Stomach (tissue), 8 donors: ENCODE measurements at regions not wholly inside any gene's neighbourhood (a gene's known extent, or its start where the extent isn't known, plus 50 kb on each side); places are given as distances from the start of the nearest gene placed in this dataset.

Experiments used
- DNase-seq, 2 donors: peaks; one replicate each; pipeline versions ENCODE4 v3.0.0 to v3.0.0-alpha.2; 2013 to 2019
- H3K27ac ChIP-seq, 5 donors: fragments of 200-600 bp in 4 of 5; sonication (generic) in 4 of 5; one replicate each; pipeline ENCODE4 v1.5.1; 2013 to 2019; ENCODE audit warnings: mild to moderate bottlenecking in 1 of 5, moderate library complexity in 1 of 5
- H3K27me3 ChIP-seq, 3 donors: fragments of 200-600 bp; sonication (generic); one replicate each; pipeline ENCODE4 v1.5.1; 2017 to 2019; ENCODE audit warnings: mixed run types in 1 of 3
- H3K36me3 ChIP-seq, 4 donors: fragments of 200-600 bp; sonication (generic); 1 replicate in 3 of 4; 2 replicates in 1 of 4; pipeline ENCODE4 v1.5.1; 2016 to 2019
- H3K4me1 ChIP-seq, 4 donors: fragments of 200-600 bp; sonication (generic); one replicate each; pipeline ENCODE4 v1.5.1; 2016 to 2019
- H3K4me3 ChIP-seq, 4 donors: fragments of 200-600 bp; sonication (generic) in 3 of 4; one replicate each; pipeline ENCODE4 v1.5.1; 2016 to 2019; ENCODE audit warnings: mild to moderate bottlenecking in 1 of 4
- H3K9me3 ChIP-seq, 4 donors: fragments of 200-600 bp; sonication (generic); one replicate each; pipeline ENCODE4 v1.5.1; 2016 to 2019
- EP300 ChIP-seq: sonication (generic); formaldehyde crosslinking; IDR thresholded peaks from one replicate; pipeline ENCODE4 v1.6.1; 2017; ENCODE audit warnings: antibody characterized with exemption
- POLR2A ChIP-seq, 4 donors: fragments of 450-650 bp; IDR thresholded peaks; one replicate each; pipeline ENCODE4 v1.6.1; 2016; ENCODE audit warnings: antibody characterized with exemption in 4 of 4, control low read depth in 2 of 4, mild to moderate bottlenecking in 1 of 4, moderate library complexity in 1 of 4
- POLR2AphosphoS5 ChIP-seq, 3 donors: sonication (generic); formaldehyde crosslinking; IDR thresholded peaks; one replicate each; pipeline ENCODE4 v1.6.1; 2016; ENCODE audit warnings: antibody characterized with exemption in 3 of 3
- WGBS, 5 donors: extraction: QIAGEN DNeasy Blood & Tissue Kit in 3 of 5; methylation state at CpG; one replicate each; pipeline versions ENCODE4 v1.1.5 to v1.1.7; 2013 to 2018; 5-methylcytosine and 5-hydroxymethylcytosine counted together
- intact Hi-C: fragments of 100-400 bp; cut with DNase I; formaldehyde crosslinking; loops from one replicate; pipeline ENCODE4 v1.15.1; 2023; ENCODE audit warnings: low total_unique reads
- TF ChIP-seq, protein P1 (sequence below), 7 experiments: fragments of 450-650 bp in 4 of 7; fragments of 200-600 bp in 3 of 7; sonication (generic) in 3 of 7; IDR thresholded peaks; one replicate each; pipeline ENCODE4 v1.5.1; 2016 to 2019; ENCODE audit warnings: antibody characterized with exemption in 7 of 7, control low read depth in 2 of 7, mild to moderate bottlenecking in 1 of 7
- donor health status: healthy with polysubstance abuse.
- donor health status: Bipolar disorder and iron deficiency.
- donor health status: healthy.

DNA sequence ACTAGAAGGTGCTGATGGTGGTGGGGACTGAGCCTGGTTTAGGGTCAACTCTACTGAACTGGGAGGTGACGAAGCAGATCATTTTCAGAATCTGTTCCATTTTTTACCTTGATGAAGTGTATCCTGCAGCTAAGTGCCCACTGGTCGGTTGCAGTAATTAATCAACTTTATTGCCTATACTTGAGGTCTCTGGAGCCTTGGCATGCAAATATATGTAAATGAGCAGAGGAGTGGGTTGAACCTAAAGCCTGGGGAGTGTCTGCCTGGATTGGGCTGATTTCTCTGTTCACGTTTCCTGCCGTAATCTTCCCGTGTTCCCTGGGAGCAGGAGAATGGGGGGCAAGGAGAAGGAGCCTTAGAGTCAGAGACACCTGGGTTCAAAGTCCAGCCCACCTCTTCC lies 286.8 kb downstream of the PTPRU start:
- Histone ChIP-seq H3K4me1 (peaks cover 0 to 12% (median 0%) of the 10 kb centered on the region in 4 donors), H3K27me3 (peaks cover 0 to 66% (median 17%) of the 10 kb centered on the region in 3 donors), H3K36me3 (no peaks in the 10 kb centered on the region), H3K4me3 (no peak overlapping the region), H3K9me3 (peaks cover 0 to under 1% (median 0%) of the 10 kb centered on the region in 4 donors), H3K27ac (no peak overlapping the region)
- 70 to 80% (median 72%) methylated on average over 5 of the region's 5 CpGs for WGBS, 5 donors
- no peak for DNase-seq
- TF ChIP-seq, protein P1, sequence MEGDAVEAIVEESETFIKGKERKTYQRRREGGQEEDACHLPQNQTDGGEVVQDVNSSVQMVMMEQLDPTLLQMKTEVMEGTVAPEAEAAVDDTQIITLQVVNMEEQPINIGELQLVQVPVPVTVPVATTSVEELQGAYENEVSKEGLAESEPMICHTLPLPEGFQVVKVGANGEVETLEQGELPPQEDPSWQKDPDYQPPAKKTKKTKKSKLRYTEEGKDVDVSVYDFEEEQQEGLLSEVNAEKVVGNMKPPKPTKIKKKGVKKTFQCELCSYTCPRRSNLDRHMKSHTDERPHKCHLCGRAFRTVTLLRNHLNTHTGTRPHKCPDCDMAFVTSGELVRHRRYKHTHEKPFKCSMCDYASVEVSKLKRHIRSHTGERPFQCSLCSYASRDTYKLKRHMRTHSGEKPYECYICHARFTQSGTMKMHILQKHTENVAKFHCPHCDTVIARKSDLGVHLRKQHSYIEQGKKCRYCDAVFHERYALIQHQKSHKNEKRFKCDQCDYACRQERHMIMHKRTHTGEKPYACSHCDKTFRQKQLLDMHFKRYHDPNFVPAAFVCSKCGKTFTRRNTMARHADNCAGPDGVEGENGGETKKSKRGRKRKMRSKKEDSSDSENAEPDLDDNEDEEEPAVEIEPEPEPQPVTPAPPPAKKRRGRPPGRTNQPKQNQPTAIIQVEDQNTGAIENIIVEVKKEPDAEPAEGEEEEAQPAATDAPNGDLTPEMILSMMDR (IDR thresholded peaks at IDR 0.05): no peak
- TF ChIP-seq POLR2AphosphoS5 (IDR thresholded peaks at IDR 0.05) (no peak), EP300 (no peak), POLR2A (IDR thresholded peaks at IDR 0.05) (no peak)
- intact Hi-C loops: no loop called here

DNA sequence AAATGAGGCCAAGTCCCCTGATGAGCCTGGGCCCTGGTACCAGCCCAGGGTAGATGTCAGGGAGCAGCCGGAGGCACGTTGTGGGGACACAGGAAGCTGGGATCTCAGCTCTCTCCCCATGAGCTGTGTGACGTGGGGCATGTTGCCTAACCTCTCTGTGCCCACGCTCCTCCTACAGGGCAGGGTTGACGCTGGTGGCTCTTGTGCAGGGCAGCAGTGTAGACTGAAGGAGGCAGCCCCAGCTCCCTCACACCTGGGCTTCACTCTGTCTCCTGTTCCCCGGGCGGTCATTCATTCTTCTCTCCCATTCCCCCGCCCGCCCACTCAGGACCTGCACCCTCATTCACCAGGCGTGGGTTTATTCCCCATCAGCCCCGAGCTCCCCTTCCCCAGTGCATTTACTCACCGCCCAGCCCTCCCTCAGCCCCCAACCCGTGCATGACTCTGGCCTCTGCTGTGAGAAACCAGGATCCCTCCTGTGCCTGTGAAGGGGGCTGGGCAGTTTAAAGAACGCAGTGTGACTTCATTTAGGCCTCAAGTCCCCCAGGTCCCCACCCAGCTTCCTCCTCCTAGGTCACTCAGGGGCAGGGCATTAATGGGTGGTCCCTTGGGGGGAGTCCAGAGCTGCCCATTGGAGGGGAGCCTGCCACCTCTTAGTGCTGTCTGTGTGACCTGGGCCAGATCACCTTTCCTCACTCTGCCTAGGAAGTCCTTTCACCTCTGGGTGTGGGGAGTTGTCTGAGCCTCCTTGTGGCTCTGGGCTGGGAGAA lies 285.7 kb downstream of the PTPRU start:
- peaks cover 0 to 63% (median 15%) of the 10 kb centered on the region in 3 donors for H3K27me3 ChIP-seq
- H3K9me3 ChIP-seq: no peaks in the 10 kb centered on the region
- WGBS, 5 donors: 52 to 67% (median 56%) methylated on average over 12 to 14 of the region's 14 CpGs
- DNase-seq: peak in 1 of 2 donors; percentile 18
- intact Hi-C loops: no loop called here
- H3K27ac ChIP-seq: no peak overlapping the region
- H3K4me1 ChIP-seq: peaks cover 0 to 12% (median 0%) of the 10 kb centered on the region in 4 donors
- H3K4me3 ChIP-seq: no peak overlapping the region
- no peaks in the 10 kb centered on the region for H3K36me3 ChIP-seq
- no peak for TF ChIP-seq EP300
- TF ChIP-seq POLR2AphosphoS5 (IDR thresholded peaks at IDR 0.05): no peak
- TF ChIP-seq, protein P1 (IDR thresholded peaks at IDR 0.05): no peak
- no peak for TF ChIP-seq POLR2A (IDR thresholded peaks at IDR 0.05)

DNA sequence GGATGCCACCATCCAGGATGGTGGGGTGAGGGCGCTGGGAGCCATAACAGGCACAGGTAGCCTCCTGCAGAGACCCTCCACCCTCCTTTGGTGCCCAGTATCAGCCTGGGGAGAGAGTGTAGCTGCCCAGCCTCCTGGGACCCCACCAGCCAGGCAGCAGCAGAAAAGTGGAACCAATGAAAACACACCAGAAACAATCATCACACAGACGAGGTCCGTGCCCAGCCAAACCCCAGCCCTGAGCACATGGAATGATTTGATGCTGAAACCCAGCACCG lies 285.1 kb downstream of the PTPRU start:
- TF ChIP-seq, protein P1 (IDR thresholded peaks at IDR 0.05): no peak
- TF ChIP-seq EP300: no peak
- no peak for TF ChIP-seq POLR2AphosphoS5 (IDR thresholded peaks at IDR 0.05)
- TF ChIP-seq POLR2A (IDR thresholded peaks at IDR 0.05): no peak
- Histone ChIP-seq H3K9me3 (no peaks in the 10 kb centered on the region), H3K36me3 (no peaks in the 10 kb centered on the region), H3K27me3 (peaks cover 0 to 63% (median 9%) of the 10 kb centered on the region in 3 donors), H3K27ac (no peak overlapping the region), H3K4me1 (peaks cover 0 to 12% (median 0%) of the 10 kb centered on the region in 4 donors), H3K4me3 (no peak overlapping the region)
- DNase-seq: peak in 1 of 2 donors; percentile 14
- intact Hi-C loops: no loop called here
- WGBS, 5 donors: 49 to 65% (median 51%) methylated on average over 4 of the region's 4 CpGs

DNA sequence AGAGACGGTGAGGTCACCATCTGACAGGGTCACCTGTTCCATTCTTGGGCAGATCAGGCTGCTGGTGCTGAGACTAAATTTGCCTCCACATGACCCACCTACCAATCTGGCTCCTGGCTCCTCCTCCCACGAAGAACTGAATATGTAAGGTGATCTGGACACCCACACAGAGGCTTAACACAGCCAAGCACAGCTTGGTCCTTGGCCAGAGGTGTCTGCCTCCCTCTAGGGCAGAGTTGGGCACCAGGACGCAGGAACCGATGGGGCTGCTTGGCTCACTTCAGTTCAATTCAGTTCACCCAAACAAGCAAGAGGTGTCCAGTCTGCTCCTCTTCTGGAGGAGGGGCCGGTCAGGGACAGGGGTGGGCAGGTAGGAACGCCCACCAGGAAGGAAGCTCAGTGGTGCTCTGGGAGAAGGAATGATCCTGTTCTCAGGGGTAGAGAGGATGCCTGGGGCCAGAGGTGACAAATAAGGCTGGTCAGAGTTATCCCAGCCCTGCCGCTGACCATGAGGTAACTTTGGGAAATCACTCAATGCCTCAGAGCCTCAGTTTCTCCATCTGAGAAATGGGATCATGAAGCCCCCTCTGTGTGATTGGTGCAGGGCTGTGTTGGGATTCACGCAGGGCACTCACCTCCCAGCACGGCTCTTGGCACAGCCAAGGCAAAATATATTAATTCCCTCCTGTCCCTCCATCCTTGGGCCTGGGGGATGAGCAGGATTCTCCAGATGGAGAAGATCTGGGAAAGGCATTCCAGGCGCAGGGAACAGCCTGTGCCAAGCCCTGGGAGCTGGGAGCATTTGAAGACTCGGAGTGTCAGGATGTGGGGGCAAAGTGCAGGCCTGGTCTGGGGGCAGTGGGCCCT lies 284.5 kb downstream of the PTPRU start:
- intact Hi-C loops: no loop called here
- peaks cover 0 to 63% (median 8%) of the 10 kb centered on the region in 3 donors for H3K27me3 ChIP-seq
- peak in 1 of 2 donors; percentile 16 for DNase-seq
- peaks cover 0 to 12% (median 0%) of the 10 kb centered on the region in 4 donors for H3K4me1 ChIP-seq
- no peak overlapping the region for H3K27ac ChIP-seq
- no peaks in the 10 kb centered on the region for H3K9me3 ChIP-seq
- no peaks in the 10 kb centered on the region for H3K36me3 ChIP-seq
- TF ChIP-seq POLR2AphosphoS5 (IDR thresholded peaks at IDR 0.05): no peak
- TF ChIP-seq, protein P1 (IDR thresholded peaks at IDR 0.05): no peak
- no peak for TF ChIP-seq POLR2A (IDR thresholded peaks at IDR 0.05)
- TF ChIP-seq EP300: no peak
- WGBS, 5 donors: 58 to 74% (median 72%) methylated on average over 10 to 11 of the region's 11 CpGs
- H3K4me3 ChIP-seq: no peak overlapping the region
